Skeletal muscle cell (primary cell): ENCODE measurements at regions not wholly inside any gene's neighbourhood (a gene's known extent, or its start where the extent isn't known, plus 50 kb on each side); places are given as distances from the start of the nearest gene placed in this dataset.

Experiments
- DNase-seq: peaks from one replicate; pipeline ENCODE4 v3.0.0-alpha.2; 2010; ENCODE audit warnings: low read depth
- H3K4me3 ChIP-seq: 2 replicates; pipeline ENCODE4 v1.5.1; 2011; ENCODE audit warnings: low read depth, mild to moderate bottlenecking, control low read depth, low read length, moderate library complexity

GRCh38 chr10:29926693-29927048 lies 132.7 kb downstream of the JCAD start:
- H3K4me3 ChIP-seq: no peak overlapping the region
- DNase-seq: peak; percentile 24

GRCh38 chr10:29925771-29926692 lies 133.4 kb downstream of the JCAD start:
- DNase-seq: no peak
- no peak overlapping the region for H3K4me3 ChIP-seq

- no peak overlapping the region for H3K4me3 ChIP-seq
Measured at GRCh38 chr10:29924436-29924835, 134.9 kb downstream of the JCAD start.

GRCh38 chr10:29923416-29923965 lies 135.9 kb downstream of the JCAD start:
- H3K4me3 ChIP-seq: no peak overlapping the region
- DNase-seq: no peak

More at GRCh38 chr10:29924436-29924835, 134.9 kb downstream of the JCAD start:
- DNase-seq: no peak

GRCh38 chr10:29922892-29923291 lies 136.5 kb downstream of the JCAD start:
- DNase-seq: no peak
- H3K4me3 ChIP-seq: no peak overlapping the region

GRCh38 chr10:29922226-29922625 lies 137.2 kb downstream of the JCAD start:
- no peak overlapping the region for H3K4me3 ChIP-seq
- no peak for DNase-seq

GRCh38 chr10:29921071-29921446 lies 138.3 kb downstream of the JCAD start:
- DNase-seq: no peak
- H3K4me3 ChIP-seq: no peak overlapping the region

GRCh38 chr10:29920408-29921070 lies 138.8 kb downstream of the JCAD start:
- H3K4me3 ChIP-seq: no peak overlapping the region
- no peak for DNase-seq

GRCh38 chr10:29918623-29919400 lies 140.6 kb downstream of the JCAD start:
- no peak overlapping the region for H3K4me3 ChIP-seq
- DNase-seq: no peak

GRCh38 chr10:29917311-29917710 lies 142.1 kb downstream of the JCAD start:
- no peak overlapping the region for H3K4me3 ChIP-seq
- no peak for DNase-seq

- H3K4me3 ChIP-seq: no peak overlapping the region
- no peak for DNase-seq
Measured at GRCh38 chr10:29916669-29917068, 142.7 kb downstream of the JCAD start.

- no peak overlapping the region for H3K4me3 ChIP-seq
- no peak for DNase-seq
Measured at GRCh38 chr10:29914986-29915785, 144.2 kb downstream of the JCAD start.

GRCh38 chr10:29908962-29909361 lies 150.4 kb downstream of the JCAD start:
- DNase-seq: no peak
- no peak overlapping the region for H3K4me3 ChIP-seq

GRCh38 chr10:29900865-29901264 lies 158.5 kb downstream of the JCAD start:
- H3K4me3 ChIP-seq: no peak overlapping the region
- no peak for DNase-seq

GRCh38 chr10:29897999-29898716 lies 161.2 kb downstream of the JCAD start:
- H3K4me3 ChIP-seq: no peak overlapping the region
- DNase-seq: no peak

GRCh38 chr10:29897430-29897829 lies 162.0 kb downstream of the JCAD start:
- H3K4me3 ChIP-seq: no peak overlapping the region
- no peak for DNase-seq

GRCh38 chr10:29896053-29896452 lies 163.3 kb downstream of the JCAD start:
- DNase-seq: peak; percentile 44
- H3K4me3 ChIP-seq: no peak overlapping the region

- DNase-seq: peak; percentile 91
- H3K4me3 ChIP-seq: no peak overlapping the region
Measured at GRCh38 chr10:29895456-29895855, 163.9 kb downstream of the JCAD start.
